CD4-positive, CD25-positive, alpha-beta regulatory T cell (primary cell): ENCODE measurements at regions not wholly inside any gene's neighbourhood (a gene's known extent, or its start where the extent isn't known, plus 50 kb on each side); places are given as distances from the start of the nearest gene placed in this dataset.
A peak's percentile ranks its signal among the peaks of the same experiment; 100 is the strongest.

Source experiments
- ATAC-seq, 2 donors: fragments of 150-1000 bp; cut with Tn5 transposase; one replicate each; pipeline ENCODE4 v1.10.0; 2021; ENCODE audit warnings: low read depth in 2 of 2, moderate number of reproducible peaks in 2 of 2, moderate library complexity in 1 of 2
- DNase-seq, 3 donors: peaks; one replicate each; pipeline versions ENCODE4 v3.0.0 to v3.0.0-alpha.2; 2012 to 2022; ENCODE audit warnings: mixed read lengths in 1 of 3
- H3K27ac ChIP-seq: one replicate; pipeline ENCODE4 v1.7.0; 2013; ENCODE audit warnings: mild to moderate bottlenecking, low read length; ENCODE audit not compliant: insufficient read depth, poor library complexity, severe bottlenecking
- H3K27me3 ChIP-seq: one replicate; pipeline ENCODE4 v1.7.0; 2013; ENCODE audit warnings: low read length; ENCODE audit not compliant: control insufficient read depth, insufficient read depth
- H3K36me3 ChIP-seq: one replicate; pipeline ENCODE4 v1.7.0; 2013; ENCODE audit warnings: mild to moderate bottlenecking, low read length, moderate library complexity; ENCODE audit not compliant: control insufficient read depth, insufficient read depth
- H3K4me1 ChIP-seq: 2 replicates; pipeline ENCODE4 v1.7.0; 2013; ENCODE audit warnings: mild to moderate bottlenecking, low read length; ENCODE audit not compliant: insufficient read depth, control insufficient read depth, poor library complexity, severe bottlenecking
- H3K4me3 ChIP-seq: one replicate; pipeline ENCODE4 v1.7.0; 2013; ENCODE audit warnings: low read depth, mild to moderate bottlenecking, low read length, moderate library complexity
- H3K9me3 ChIP-seq, 2 experiments: 1 replicate in 1 of 2; 2 replicates in 1 of 2; pipeline ENCODE4 v1.7.0; 2013; ENCODE audit warnings: low read length in 2 of 2, mild to moderate bottlenecking in 1 of 2, moderate library complexity in 1 of 2; ENCODE audit not compliant: control insufficient read depth in 2 of 2
- H3K27ac Mint-ChIP-seq, 3 donors: one replicate each; pipeline ENCODE4 v1.8.0; 2020 to 2022; ENCODE audit warnings: mild to moderate bottlenecking in 3 of 3, mixed read lengths in 3 of 3, moderate library complexity in 2 of 3
- H3K27me3 Mint-ChIP-seq: one replicate; pipeline ENCODE4 v1.8.0; 2022; ENCODE audit warnings: mild to moderate bottlenecking, mixed read lengths
- H3K36me3 Mint-ChIP-seq: one replicate; pipeline ENCODE4 v1.8.0; 2020; ENCODE audit warnings: mixed read lengths
- H3K4me1 Mint-ChIP-seq, 4 donors: one replicate each; pipeline ENCODE4 v1.8.0; 2020 to 2022; ENCODE audit warnings: mixed read lengths in 4 of 4, mild to moderate bottlenecking in 1 of 4
- H3K4me3 Mint-ChIP-seq, 4 donors: one replicate each; pipeline ENCODE4 v1.8.0; 2020 to 2022; ENCODE audit warnings: mild to moderate bottlenecking in 4 of 4, mixed read lengths in 4 of 4, moderate library complexity in 3 of 4
- H3K9me3 Mint-ChIP-seq, 7 donors: one replicate each; pipeline ENCODE4 v1.8.0; 2020 to 2022; ENCODE audit warnings: mixed read lengths in 7 of 7, mild to moderate bottlenecking in 3 of 7, moderate library complexity in 2 of 7

- H3K4me1 ChIP-seq = no peaks in the 10 kb centered on the region
- DNase-seq (no peak), ATAC-seq (no peak)
- H3K9me3 ChIP-seq = peaks cover 0 to 3% of the 10 kb centered on the region in 2 experiments
- no peak overlapping the region for H3K27ac ChIP-seq
- Mint-ChIP-seq H3K36me3 (no peaks in the 10 kb centered on the region), H3K4me1 (no peaks in the 10 kb centered on the region), H3K27ac (no peak overlapping the region), H3K4me3 (peak overlapping the region in 1 of 4 donors; percentile 54), H3K9me3 (peaks cover 0 to 20% (median 3%) of the 10 kb centered on the region in 7 donors), H3K27me3 (no peaks in the 10 kb centered on the region)
- H3K4me3 ChIP-seq = no peak overlapping the region
- no peaks in the 10 kb centered on the region for H3K36me3 ChIP-seq
- H3K27me3 ChIP-seq = no peaks in the 10 kb centered on the region
Measured at GRCh38 chr18:5091741-5092140, 105.3 kb downstream of the AKAIN1 start.

GRCh38 chr18:5075297-5075696 is 121.8 kb downstream of the AKAIN1 start:
- H3K4me3 Mint-ChIP-seq = no peak overlapping the region
- H3K4me1 Mint-ChIP-seq = peaks cover 0 to 4% (median 0%) of the 10 kb centered on the region in 4 donors
- Histone ChIP-seq H3K27ac (no peak overlapping the region), H3K4me1 (no peaks in the 10 kb centered on the region), H3K27me3 (no peaks in the 10 kb centered on the region), H3K36me3 (no peaks in the 10 kb centered on the region), H3K9me3 (no peaks in the 10 kb centered on the region), H3K4me3 (no peak overlapping the region)
- no peaks in the 10 kb centered on the region for H3K9me3 Mint-ChIP-seq
- DNase-seq (no peak), ATAC-seq (no peak)
- H3K27me3 Mint-ChIP-seq = peaks cover 4% of the 10 kb centered on the region
- no peaks in the 10 kb centered on the region for H3K36me3 Mint-ChIP-seq
- H3K27ac Mint-ChIP-seq = no peak overlapping the region

GRCh38 chr18:5073026-5073944 is 123.8 kb downstream of the AKAIN1 start:
- Histone ChIP-seq H3K36me3 (no peaks in the 10 kb centered on the region), H3K27ac (no peak overlapping the region), H3K4me1 (no peaks in the 10 kb centered on the region), H3K4me3 (no peak overlapping the region), H3K27me3 (no peaks in the 10 kb centered on the region), H3K9me3 (no peaks in the 10 kb centered on the region)
- Mint-ChIP-seq H3K36me3 (no peaks in the 10 kb centered on the region), H3K27ac (peak overlapping the region in 1 of 3 donors; percentile 41), H3K27me3 (peaks cover 4% of the 10 kb centered on the region), H3K4me1 (peaks cover 0 to 4% (median 0%) of the 10 kb centered on the region in 4 donors), H3K4me3 (no peak overlapping the region), H3K9me3 (no peaks in the 10 kb centered on the region)
- ATAC-seq = no peak
- DNase-seq = peak in 2 of 3 donors; percentile 22 to 56

GRCh38 chr18:5068851-5069250 is 128.2 kb downstream of the AKAIN1 start:
- H3K27ac ChIP-seq = no peak overlapping the region
- no peaks in the 10 kb centered on the region for H3K36me3 ChIP-seq
- H3K4me3 Mint-ChIP-seq = no peak overlapping the region
- no peak overlapping the region for H3K4me3 ChIP-seq
- no peaks in the 10 kb centered on the region for H3K9me3 Mint-ChIP-seq
- no peak for ATAC-seq
- no peaks in the 10 kb centered on the region for H3K36me3 Mint-ChIP-seq
- H3K9me3 ChIP-seq = no peaks in the 10 kb centered on the region
- no peak overlapping the region for H3K27ac Mint-ChIP-seq
- no peaks in the 10 kb centered on the region for H3K27me3 ChIP-seq
- no peaks in the 10 kb centered on the region for H3K27me3 Mint-ChIP-seq
- H3K4me1 Mint-ChIP-seq = peaks cover 0 to 4% (median 0%) of the 10 kb centered on the region in 4 donors
- no peaks in the 10 kb centered on the region for H3K4me1 ChIP-seq
- DNase-seq = no peak

- H3K9me3 Mint-ChIP-seq = peaks cover 0 to 2% (median 0%) of the 10 kb centered on the region in 7 donors
- DNase-seq (peak in 1 of 3 donors; percentile 32), ATAC-seq (no peak)
- H3K27ac ChIP-seq = no peak overlapping the region
- H3K4me1 Mint-ChIP-seq = no peaks in the 10 kb centered on the region
- no peak overlapping the region for H3K4me3 Mint-ChIP-seq
- H3K27me3 ChIP-seq = no peaks in the 10 kb centered on the region
- H3K27ac Mint-ChIP-seq = no peak overlapping the region
- H3K27me3 Mint-ChIP-seq = no peaks in the 10 kb centered on the region
- no peaks in the 10 kb centered on the region for H3K4me1 ChIP-seq
- H3K4me3 ChIP-seq = no peak overlapping the region
- H3K36me3 Mint-ChIP-seq = no peaks in the 10 kb centered on the region
- no peaks in the 10 kb centered on the region for H3K9me3 ChIP-seq
- no peaks in the 10 kb centered on the region for H3K36me3 ChIP-seq
Measured at GRCh38 chr18:5066380-5066977, 130.6 kb downstream of the AKAIN1 start.

- DNase-seq (no peak), ATAC-seq (no peak)
- Mint-ChIP-seq H3K27ac (no peak overlapping the region), H3K36me3 (no peaks in the 10 kb centered on the region), H3K4me3 (no peak overlapping the region), H3K4me1 (no peaks in the 10 kb centered on the region), H3K27me3 (no peaks in the 10 kb centered on the region), H3K9me3 (peaks cover 0 to 2% (median 0%) of the 10 kb centered on the region in 7 donors)
- H3K4me1 ChIP-seq = no peaks in the 10 kb centered on the region
- no peak overlapping the region for H3K4me3 ChIP-seq
- no peaks in the 10 kb centered on the region for H3K27me3 ChIP-seq
- no peaks in the 10 kb centered on the region for H3K9me3 ChIP-seq
- no peak overlapping the region for H3K27ac ChIP-seq
- no peaks in the 10 kb centered on the region for H3K36me3 ChIP-seq
Measured at GRCh38 chr18:5065615-5066014, 131.4 kb downstream of the AKAIN1 start.

GRCh38 chr18:5064841-5065370 is 132.2 kb downstream of the AKAIN1 start:
- H3K4me1 Mint-ChIP-seq = no peaks in the 10 kb centered on the region
- ATAC-seq = no peak

More at GRCh38 chr18:5064841-5065370, 132.2 kb downstream of the AKAIN1 start:
- H3K4me1 ChIP-seq = no peaks in the 10 kb centered on the region
- H3K4me3 ChIP-seq = no peak overlapping the region
- no peak for DNase-seq
- H3K36me3 ChIP-seq = no peaks in the 10 kb centered on the region
- Mint-ChIP-seq H3K36me3 (no peaks in the 10 kb centered on the region), H3K9me3 (peaks cover 0 to 2% (median 0%) of the 10 kb centered on the region in 7 donors), H3K4me3 (no peak overlapping the region), H3K27me3 (no peaks in the 10 kb centered on the region), H3K27ac (no peak overlapping the region)
- no peaks in the 10 kb centered on the region for H3K27me3 ChIP-seq
- no peaks in the 10 kb centered on the region for H3K9me3 ChIP-seq
- H3K27ac ChIP-seq = no peak overlapping the region
